K562 (cell line): ENCODE measurements at regions not wholly inside any gene's neighbourhood (a gene's known extent, or its start where the extent isn't known, plus 50 kb on each side); places are given as distances from the start of the nearest gene placed in this dataset.

Source experiments
- CHD2 ChIP-seq: IDR thresholded peaks from 2 replicates; pipeline ENCODE4 v1.6.1; 2011; ENCODE audit warnings: low read depth, low read length
- DPF2 ChIP-seq: fragments of 450-650 bp; IDR thresholded peaks from 2 replicates; pipeline ENCODE4 v1.6.1; 2016

DNA sequence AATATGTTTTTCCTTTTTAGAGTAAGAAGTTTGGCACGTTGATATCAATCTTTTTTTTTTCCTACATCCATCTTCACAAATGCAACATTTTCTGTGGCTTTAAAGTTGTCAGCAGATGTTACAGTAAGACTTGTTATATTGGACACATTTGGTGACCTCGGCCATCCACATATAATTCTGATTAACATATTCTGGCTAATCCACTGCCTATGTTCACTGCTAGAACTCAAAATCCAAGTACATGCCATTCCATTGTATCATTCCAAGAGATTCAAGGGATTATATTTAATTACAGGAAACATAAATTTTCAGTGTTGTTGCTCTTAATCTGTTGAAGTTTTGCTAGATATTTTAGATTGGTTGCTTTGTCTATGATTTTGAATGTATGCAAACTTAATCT is 367.6 kb downstream of the TENT5A start:
- TF ChIP-seq CHD2 (no peak), DPF2 (no peak)
